GM21723 (cell line): ENCODE measurements at regions not wholly inside any gene's neighbourhood (a gene's known extent, or its start where the extent isn't known, plus 50 kb on each side); places are given as distances from the start of the nearest gene placed in this dataset.

Experiments used
- ATAC-seq: cut with Tn5 transposase; IDR thresholded peaks from one replicate; pipeline ENCODE4 v1.9.1; 2021; ENCODE audit warnings: mild to moderate bottlenecking, moderate library complexity; ENCODE audit not compliant: unreplicated experiment

- no peak for ATAC-seq
Observed at GRCh38 chr7:47007471-47007870, 574.4 kb downstream of the TNS3 start.

GRCh38 chr7:47000561-47000960 is 581.4 kb downstream of the TNS3 start:
- no peak for ATAC-seq

GRCh38 chr7:46999866-47000265 is 582.0 kb downstream of the TNS3 start:
- no peak for ATAC-seq

GRCh38 chr7:46996972-46997371 is 584.9 kb downstream of the TNS3 start:
- ATAC-seq = no peak

GRCh38 chr7:46993396-46993795 is 588.5 kb downstream of the TNS3 start:
- ATAC-seq = no peak

- no peak for ATAC-seq
Observed at GRCh38 chr7:46990761-46991160, 591.1 kb downstream of the TNS3 start.

- no peak for ATAC-seq
Observed at GRCh38 chr7:46989247-46989646, 592.7 kb downstream of the TNS3 start.

GRCh38 chr7:46982928-46983327 is 599.0 kb downstream of the TNS3 start:
- ATAC-seq = no peak

- no peak for ATAC-seq
Observed at GRCh38 chr7:46979439-46979838, 602.5 kb downstream of the TNS3 start.

GRCh38 chr7:46975493-46975892 is 606.4 kb downstream of the TNS3 start:
- no peak for ATAC-seq

GRCh38 chr7:46972205-46972604 is 609.7 kb downstream of the TNS3 start:
- ATAC-seq = no peak

GRCh38 chr7:46970476-46970875 is 611.4 kb downstream of the TNS3 start:
- no peak for ATAC-seq

GRCh38 chr7:46970131-46970430 is 611.8 kb downstream of the TNS3 start:
- no peak for ATAC-seq

GRCh38 chr7:46969303-46970130 is 612.4 kb downstream of the TNS3 start:
- no peak for ATAC-seq

GRCh38 chr7:46968003-46968402 is 613.9 kb downstream of the TNS3 start:
- no peak for ATAC-seq

- no peak for ATAC-seq
Observed at GRCh38 chr7:46963719-46964118, 618.2 kb downstream of the TNS3 start.

GRCh38 chr7:46960970-46961369 is 620.9 kb downstream of the TNS3 start:
- ATAC-seq = no peak

GRCh38 chr7:46957195-46957594 is 624.7 kb downstream of the TNS3 start:
- ATAC-seq = no peak

GRCh38 chr7:46955531-46955930 is 626.4 kb downstream of the TNS3 start:
- no peak for ATAC-seq

- ATAC-seq = no peak
Observed at GRCh38 chr7:46954181-46954580, 627.7 kb downstream of the TNS3 start.

GRCh38 chr7:46953008-46953407 is 628.9 kb downstream of the TNS3 start:
- no peak for ATAC-seq

- no peak for ATAC-seq
Observed at GRCh38 chr7:46949270-46949931, 632.5 kb downstream of the TNS3 start.

- ATAC-seq = no peak
Observed at GRCh38 chr7:46948716-46949115, 633.2 kb downstream of the TNS3 start.
